Mesodermal cell (in vitro differentiated cells): ENCODE measurements at regions not wholly inside any gene's neighbourhood (a gene's known extent, or its start where the extent isn't known, plus 50 kb on each side); places are given as distances from the start of the nearest gene placed in this dataset.

Experiments used
- H3K27ac ChIP-seq: 2 replicates; pipeline ENCODE4 v1.7.0; 2013; ENCODE audit warnings: mild to moderate bottlenecking, low read depth, low read length, moderate library complexity; ENCODE audit not compliant: severe bottlenecking
- H3K36me3 ChIP-seq: 2 replicates; pipeline ENCODE4 v1.7.1; 2013; ENCODE audit warnings: mild to moderate bottlenecking, low read length, moderate library complexity; ENCODE audit not compliant: control insufficient read depth, insufficient read depth
- H3K4me1 ChIP-seq: one replicate; pipeline ENCODE4 v1.7.1; 2013; ENCODE audit warnings: mild to moderate bottlenecking, low read length; ENCODE audit not compliant: insufficient read depth, control insufficient read depth, poor library complexity, severe bottlenecking
- H3K4me3 ChIP-seq: 2 replicates; pipeline ENCODE4 v1.7.0; 2013; ENCODE audit warnings: low read length, control low read depth, mild to moderate bottlenecking; ENCODE audit not compliant: insufficient read depth, poor library complexity, severe bottlenecking; ENCODE audit errors: extremely low read depth
- H3K9me3 ChIP-seq: 2 replicates; pipeline ENCODE4 v1.7.1; 2013; ENCODE audit warnings: mild to moderate bottlenecking, low read length, moderate library complexity; ENCODE audit not compliant: control insufficient read depth
- WGBS, 2 experiments: methylation state at CpG; one replicate each; pipeline ENCODE4 v1.1.5; 2013; ENCODE audit warnings: missing lambda C conversion rate in 2 of 2; ENCODE audit not compliant: insufficient coverage in 2 of 2; 5-methylcytosine and 5-hydroxymethylcytosine counted together

DNA sequence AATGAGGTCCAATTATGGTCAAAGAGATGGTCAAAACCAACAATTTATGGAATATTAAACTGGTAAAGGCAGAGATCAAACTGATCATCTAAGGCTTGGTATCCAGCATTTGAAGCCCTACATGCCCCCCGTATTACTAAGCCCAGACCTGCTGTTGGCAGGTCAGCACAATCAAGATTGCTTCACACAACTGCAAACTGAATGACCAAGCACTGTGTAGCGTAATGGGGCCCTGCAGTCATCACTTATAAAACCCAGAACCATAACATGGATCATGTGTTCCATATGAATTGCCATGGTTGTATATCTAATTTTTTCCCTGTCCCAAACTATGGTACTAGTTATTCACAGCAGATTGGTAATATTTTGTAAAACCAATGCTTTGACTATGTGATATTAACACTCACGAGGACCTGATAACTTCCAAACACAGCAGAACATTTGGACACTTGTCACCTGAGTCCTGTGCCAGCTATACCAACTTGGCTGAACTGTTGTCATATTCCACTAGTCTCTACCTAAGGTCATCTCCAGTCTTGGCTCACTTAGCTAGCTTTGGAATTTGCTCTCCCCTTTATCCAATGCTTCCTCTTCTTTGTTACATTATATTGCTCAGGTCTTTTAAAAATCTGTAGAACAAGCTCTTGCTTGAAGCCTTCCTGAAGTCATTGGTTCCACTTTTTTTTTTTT lies 81.7 kb upstream of the HMHB1 start:
- H3K9me3 ChIP-seq: no peaks in the 10 kb centered on the region
- H3K4me1 ChIP-seq: no peaks in the 10 kb centered on the region
- H3K36me3 ChIP-seq: no peaks in the 10 kb centered on the region
- 70 to 85% methylated on average over 2 of the region's 3 CpGs for whole genome bisulfite sequencing, 2 experiments
- no peak overlapping the region for H3K27ac ChIP-seq
- no peak overlapping the region for H3K4me3 ChIP-seq

DNA sequence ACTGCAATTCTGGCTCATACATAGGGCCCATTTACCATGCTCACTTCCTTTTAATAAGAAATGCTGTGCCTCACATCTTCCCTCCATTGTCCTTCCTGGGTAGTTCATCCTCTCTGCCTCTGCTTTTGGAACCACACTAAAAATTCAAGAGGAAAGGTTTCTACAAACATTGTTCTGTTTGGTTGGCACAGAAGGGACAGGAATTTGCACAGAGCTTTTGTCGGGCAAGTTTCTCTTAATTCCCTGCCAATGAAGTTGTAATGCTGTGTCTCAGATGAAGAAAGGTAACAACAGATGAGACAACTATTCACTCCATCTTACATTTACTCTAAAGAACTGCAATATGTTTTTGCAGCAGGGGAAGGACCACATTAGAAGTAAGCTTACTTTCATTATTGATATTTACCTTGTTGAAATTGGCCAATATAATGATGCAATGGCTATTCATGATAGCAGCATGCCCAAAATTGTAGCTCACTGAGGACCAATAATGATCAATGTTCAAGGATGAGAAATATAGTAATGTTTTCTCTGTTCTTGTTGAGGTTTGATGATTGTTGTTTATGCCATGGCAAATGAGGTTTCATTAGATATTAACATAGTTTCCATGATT lies 82.5 kb upstream of the HMHB1 start:
- Histone ChIP-seq H3K27ac (no peak overlapping the region), H3K9me3 (peaks cover 3% of the 10 kb centered on the region), H3K36me3 (no peaks in the 10 kb centered on the region), H3K4me1 (no peaks in the 10 kb centered on the region), H3K4me3 (no peak overlapping the region)
- no CpG with 5 or more reads among the region's 1 CpG for WGBS, 2 experiments

DNA sequence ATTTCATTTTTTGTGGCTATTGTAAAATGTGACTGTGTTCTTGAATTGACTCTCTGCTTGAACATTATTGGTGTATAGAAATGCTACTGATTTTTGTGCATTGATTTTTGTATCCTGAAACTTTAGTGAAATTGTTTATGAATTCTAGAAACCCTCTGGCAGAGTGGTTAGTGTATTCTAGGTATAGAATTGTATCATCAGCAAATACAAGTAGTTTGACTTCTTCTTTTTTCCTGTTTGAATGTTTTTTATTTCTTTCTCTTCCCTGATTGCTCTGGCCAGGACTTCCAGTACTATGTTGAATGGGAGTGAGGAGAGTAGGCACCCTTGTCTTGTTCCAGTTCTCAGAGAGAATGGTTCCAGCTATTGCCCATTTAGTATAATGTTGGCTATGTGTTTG lies 88.8 kb upstream of the HMHB1 start:
- H3K27ac ChIP-seq: no peak overlapping the region
- H3K4me1 ChIP-seq: no peaks in the 10 kb centered on the region

DNA sequence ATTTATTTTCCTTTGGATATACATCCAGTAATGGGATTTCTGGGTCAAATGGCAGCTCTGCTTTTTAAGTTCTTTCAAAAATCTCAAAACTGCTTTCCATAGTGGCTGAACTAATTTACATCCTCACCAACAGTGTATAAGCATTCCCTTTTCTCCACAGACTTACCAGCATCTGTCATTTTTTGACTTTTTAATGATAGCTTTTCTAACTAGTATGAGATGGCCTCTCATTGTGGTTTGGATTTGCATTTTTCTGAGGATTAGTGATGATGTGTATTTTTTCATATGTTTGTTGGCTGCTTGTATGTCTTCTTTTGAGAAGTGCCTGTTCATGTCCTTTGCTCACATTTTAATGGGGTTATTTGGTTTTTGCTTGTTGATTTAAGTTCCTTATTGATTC lies 90.0 kb upstream of the HMHB1 start:
- no peak overlapping the region for H3K27ac ChIP-seq
- H3K9me3 ChIP-seq: peaks cover 7% of the 10 kb centered on the region
- H3K4me1 ChIP-seq: no peaks in the 10 kb centered on the region
- no peak overlapping the region for H3K4me3 ChIP-seq
- no peaks in the 10 kb centered on the region for H3K36me3 ChIP-seq

More for the DNA sequence above, 88.8 kb upstream of the HMHB1 start:
- Histone ChIP-seq H3K36me3 (no peaks in the 10 kb centered on the region), H3K4me3 (no peak overlapping the region), H3K9me3 (peaks cover 7% of the 10 kb centered on the region)

DNA sequence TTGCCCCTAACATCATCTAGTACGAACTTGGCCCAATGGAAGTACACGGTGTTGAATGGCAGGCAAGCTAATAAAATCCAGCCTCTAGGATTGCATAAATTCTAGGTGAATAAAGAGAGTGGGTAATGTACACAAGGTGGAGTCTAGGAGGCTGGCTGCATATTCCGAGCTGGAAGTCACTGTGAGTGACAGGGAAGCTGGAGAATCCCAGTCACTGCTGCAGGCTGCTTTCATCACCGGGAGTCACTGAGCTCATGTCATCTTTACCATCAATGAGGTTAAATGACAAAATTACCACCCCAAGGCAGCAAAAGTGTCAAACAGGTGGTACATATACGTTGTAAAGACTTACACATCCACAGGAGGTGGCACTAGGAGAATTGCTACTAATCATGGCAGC lies 91.3 kb upstream of the HMHB1 start:
- Histone ChIP-seq H3K27ac (no peak overlapping the region), H3K9me3 (peaks cover 7% of the 10 kb centered on the region), H3K36me3 (no peaks in the 10 kb centered on the region), H3K4me3 (no peak overlapping the region), H3K4me1 (no peaks in the 10 kb centered on the region)
- 69 to 79% methylated on average over 3 to 4 of the region's 5 CpGs for WGBS, 2 experiments

DNA sequence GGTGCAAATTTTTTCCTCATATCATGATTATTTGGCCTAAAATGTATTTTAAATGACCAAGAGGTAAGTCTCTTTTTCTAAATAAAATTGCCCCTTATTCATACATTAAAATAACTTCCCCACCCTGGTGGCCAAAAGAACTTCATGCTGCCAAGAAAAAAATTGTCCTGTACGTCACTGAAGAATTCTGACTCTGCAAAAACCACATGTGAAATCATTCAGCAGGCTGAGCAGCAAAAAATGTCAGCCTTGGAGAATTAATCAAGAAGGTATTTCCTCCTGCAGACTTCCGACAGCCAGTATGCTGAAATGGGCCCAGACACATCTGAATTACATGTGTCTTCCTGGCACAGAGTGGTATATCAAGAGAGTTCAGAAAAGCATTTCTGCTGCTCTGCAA lies 94.6 kb upstream of the HMHB1 start:
- Histone ChIP-seq H3K4me3 (no peak overlapping the region), H3K27ac (no peak overlapping the region), H3K4me1 (no peaks in the 10 kb centered on the region), H3K9me3 (no peaks in the 10 kb centered on the region), H3K36me3 (no peaks in the 10 kb centered on the region)
- WGBS, 2 experiments: 44 to 82% methylated on average over 2 of the region's 2 CpGs

DNA sequence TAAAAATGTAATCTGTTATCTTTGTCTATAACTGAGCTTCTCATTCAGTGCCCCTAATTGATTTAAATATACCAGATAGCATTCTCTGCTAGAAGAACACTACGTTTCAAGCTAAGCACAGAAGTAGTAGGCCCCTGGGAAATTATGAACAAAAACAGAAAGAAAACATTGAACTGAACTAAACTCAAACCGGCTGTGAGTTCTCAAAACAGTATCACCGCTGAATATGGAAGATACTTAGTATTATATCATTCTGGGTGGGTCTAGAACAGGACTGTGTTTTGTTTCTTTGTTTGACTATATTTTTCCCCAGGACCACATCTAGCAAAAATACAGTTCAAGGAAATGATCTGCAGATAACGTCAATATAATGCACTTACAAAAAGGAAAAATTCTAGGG lies 95.1 kb upstream of the HMHB1 start:
- H3K9me3 ChIP-seq: no peaks in the 10 kb centered on the region
- no peaks in the 10 kb centered on the region for H3K36me3 ChIP-seq
- H3K4me3 ChIP-seq: no peak overlapping the region
- no peak overlapping the region for H3K27ac ChIP-seq
- no peaks in the 10 kb centered on the region for H3K4me1 ChIP-seq
- 90% methylated on average over 2 of the region's 4 CpGs; no CpG with 5 or more reads in 1 of the 2 experiments for WGBS, 2 experiments

DNA sequence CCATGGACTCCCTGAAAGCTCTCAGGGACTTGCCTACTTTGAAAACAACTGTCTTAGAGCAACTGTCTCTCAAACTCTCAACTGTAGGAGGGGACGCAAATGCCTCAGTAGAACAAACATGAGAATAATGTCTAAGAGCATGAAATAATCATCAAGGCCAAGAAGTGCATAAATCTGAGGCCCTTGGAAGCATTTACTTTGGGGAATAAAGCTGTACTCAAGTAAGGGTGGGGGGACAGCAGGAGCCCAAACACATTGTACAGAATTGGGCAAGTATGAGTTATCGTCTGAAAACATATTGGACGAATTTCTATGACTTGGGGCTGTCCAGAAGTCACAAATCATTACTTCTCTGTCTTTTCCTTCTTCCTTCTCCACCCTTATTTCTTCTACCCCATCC lies 96.3 kb upstream of the HMHB1 start:
- H3K36me3 ChIP-seq: no peaks in the 10 kb centered on the region
- no peak overlapping the region for H3K4me3 ChIP-seq
- no peaks in the 10 kb centered on the region for H3K9me3 ChIP-seq
- 83 to 93% methylated on average over 1 to 3 of the region's 3 CpGs for WGBS, 2 experiments
- no peak overlapping the region for H3K27ac ChIP-seq
- H3K4me1 ChIP-seq: no peaks in the 10 kb centered on the region

DNA sequence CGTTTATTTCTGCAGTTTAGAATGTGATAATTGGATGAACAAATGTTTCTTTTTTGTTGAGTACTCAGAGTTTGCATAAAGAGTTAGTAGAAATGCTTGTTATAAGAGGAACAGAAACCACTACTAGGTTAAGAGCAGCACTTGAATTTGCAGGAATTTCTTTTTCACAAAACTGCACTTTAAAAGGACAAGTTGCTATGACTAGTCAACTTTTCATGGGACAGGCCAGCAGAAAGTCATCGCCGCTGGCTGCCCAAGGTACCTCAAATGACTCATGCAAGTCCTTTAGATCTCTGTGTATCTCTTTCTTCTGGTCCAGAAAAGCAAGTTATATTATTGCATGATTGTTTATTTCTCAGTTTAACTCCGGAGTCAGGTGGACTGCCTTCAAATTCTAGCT lies 97.3 kb upstream of the HMHB1 start:
- WGBS, 2 experiments: 91 to 93% methylated on average over 3 to 4 of the region's 4 CpGs
- no peaks in the 10 kb centered on the region for H3K36me3 ChIP-seq
- no peaks in the 10 kb centered on the region for H3K4me1 ChIP-seq
- no peak overlapping the region for H3K27ac ChIP-seq
- H3K4me3 ChIP-seq: no peak overlapping the region
- no peaks in the 10 kb centered on the region for H3K9me3 ChIP-seq

DNA sequence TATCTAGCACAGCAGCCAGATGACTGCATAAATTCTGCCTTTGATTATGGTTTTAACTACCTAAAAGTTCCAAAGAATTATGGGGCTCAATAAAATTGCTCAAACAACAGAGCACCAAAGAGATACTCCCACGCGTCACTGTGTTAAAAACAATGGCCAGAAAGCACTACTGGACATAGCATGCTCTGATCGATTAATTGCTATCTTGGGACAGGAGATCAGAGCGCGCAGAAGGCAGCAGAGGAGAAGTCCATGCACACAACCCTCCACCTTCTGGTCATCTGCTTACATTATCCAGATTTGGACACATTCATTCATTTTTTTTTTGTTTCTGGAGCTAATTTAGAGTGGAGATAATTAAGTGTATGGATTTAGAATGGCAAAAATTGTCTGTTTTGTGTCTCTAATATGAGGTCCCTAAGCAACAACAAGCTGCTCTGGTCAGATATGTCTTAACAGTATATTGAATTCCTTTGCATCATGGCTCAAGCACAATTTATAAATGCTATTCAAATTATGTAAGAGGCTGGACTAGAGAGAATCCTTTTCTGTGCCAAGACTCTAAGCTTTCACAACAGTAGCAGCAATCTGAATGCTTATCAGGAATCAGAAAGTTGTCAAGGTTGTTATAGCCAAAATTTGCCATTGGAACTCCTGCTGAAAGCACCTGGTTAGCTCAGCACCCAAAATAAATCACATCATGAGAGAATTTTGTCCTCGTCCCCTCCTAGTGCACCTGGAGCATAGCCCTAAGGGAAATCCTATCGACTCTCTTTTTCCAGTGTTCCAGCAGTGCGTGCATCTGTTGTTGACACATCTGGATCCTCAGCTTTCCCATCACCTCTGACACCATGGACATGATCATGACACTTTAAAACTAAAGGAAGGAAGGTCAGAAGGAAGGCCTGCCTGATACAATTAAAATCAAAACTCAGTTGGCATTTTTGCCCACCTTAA lies 98.6 kb upstream of the HMHB1 start:
- no peak overlapping the region for H3K27ac ChIP-seq
- no peaks in the 10 kb centered on the region for H3K36me3 ChIP-seq
- H3K4me3 ChIP-seq: no peak overlapping the region
- no peaks in the 10 kb centered on the region for H3K9me3 ChIP-seq
- no peaks in the 10 kb centered on the region for H3K4me1 ChIP-seq
- 92 to 93% methylated on average over 8 of the region's 8 CpGs for WGBS, 2 experiments

DNA sequence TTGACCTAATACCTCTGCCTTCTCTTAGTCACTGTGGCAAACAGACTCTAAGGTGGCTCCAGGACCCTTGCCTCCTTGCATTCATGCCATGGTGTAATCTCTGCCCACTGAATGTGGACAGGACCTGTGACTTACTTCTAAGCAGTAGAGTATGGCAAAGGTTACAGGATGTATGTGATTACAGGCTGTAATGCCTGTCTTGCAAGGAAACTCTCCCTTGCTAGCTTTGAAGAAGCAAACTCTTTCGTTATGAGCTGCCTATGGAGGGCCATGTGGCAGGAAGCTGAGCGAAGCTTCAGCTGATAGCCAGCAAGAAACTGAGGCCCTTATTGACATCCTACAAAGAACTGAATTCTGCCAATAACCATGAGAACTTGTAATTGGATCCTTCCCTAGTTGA lies 103.3 kb upstream of the HMHB1 start:
- Histone ChIP-seq H3K27ac (no peak overlapping the region), H3K4me1 (no peaks in the 10 kb centered on the region), H3K36me3 (no peaks in the 10 kb centered on the region), H3K4me3 (no peak overlapping the region), H3K9me3 (no peaks in the 10 kb centered on the region)
- 88 to 95% methylated on average over 2 of the region's 2 CpGs for WGBS, 2 experiments
